ENCODE measurements at regions not wholly inside any gene's neighbourhood (a gene's known extent, or its start where the extent isn't known, plus 50 kb on each side); places are given as distances from the start of the nearest gene placed in this dataset.

DNA sequence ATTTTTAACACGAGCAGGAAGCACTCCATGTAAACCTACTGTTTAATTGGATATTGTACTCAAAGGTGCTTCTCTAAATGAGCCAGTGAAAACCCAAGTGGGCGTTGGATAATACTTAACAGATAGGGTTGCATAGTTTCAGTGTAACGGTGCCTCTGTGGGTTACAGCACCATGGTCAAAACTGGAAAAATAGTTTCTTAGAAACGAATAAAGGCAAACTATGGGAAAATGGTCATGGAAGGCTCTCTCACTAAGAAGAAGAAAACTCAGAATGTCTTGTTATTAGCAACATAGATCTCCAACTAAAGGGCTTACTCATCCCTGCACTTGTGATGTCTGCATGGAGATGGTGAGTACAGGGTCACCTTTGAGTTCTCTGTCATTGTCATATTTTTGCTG lies 59.1 kb upstream of the NEDD9 start:
- DNase-seq = no peak

- DNase-seq = no peak
These were observed 57.6 kb upstream of the NEDD9 start for GRCh38 chr6:11290027-11290426.

DNA sequence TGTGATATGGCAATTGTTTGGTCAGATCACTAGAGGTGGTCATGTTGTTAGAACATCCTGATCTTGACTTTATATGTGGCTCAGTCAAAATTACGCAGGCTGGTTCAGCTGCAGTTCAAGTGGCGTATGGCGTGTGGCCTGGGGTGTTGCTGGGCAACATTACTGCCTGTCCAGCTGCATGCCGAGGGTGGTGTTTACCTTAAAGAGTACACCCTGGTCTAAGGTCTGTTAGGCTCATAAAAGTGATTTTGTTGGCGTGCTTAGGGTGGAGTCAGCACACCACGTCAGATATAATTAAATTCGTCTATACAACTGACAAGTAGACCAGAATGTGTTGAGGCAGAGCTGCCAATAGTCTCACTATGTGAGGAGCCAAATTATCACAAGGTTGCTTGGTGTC lies 55.6 kb upstream of the NEDD9 start:
- no peak for DNase-seq

DNA sequence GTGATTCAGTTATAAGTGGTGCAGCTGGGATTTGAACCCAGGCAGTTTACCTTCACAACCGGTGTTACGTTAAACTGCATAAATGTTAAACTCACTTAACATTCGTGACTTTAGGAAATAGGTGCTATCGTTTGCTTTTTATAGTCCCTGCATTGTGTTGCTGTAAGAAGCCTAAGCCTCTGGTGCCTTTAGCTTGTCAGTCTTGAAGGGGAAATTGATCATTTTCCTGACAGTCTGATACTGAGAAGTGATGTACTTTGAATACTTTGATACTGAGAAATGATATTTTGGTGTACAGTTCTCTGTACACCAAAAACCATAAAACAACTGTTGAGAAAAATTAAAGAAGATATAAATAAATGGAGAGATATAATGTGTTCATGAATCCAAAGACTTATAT lies 52.5 kb upstream of the NEDD9 start:
- DNase-seq = no peak

- no peak for DNase-seq
These were observed 51.2 kb upstream of the NEDD9 start for GRCh38 chr6:11283629-11284028.

- DNase-seq = no peak
These were observed 50.4 kb upstream of the NEDD9 start for GRCh38 chr6:11282875-11283274.

Measured in stimulated activated CD8-positive, alpha-beta memory T cell treated with anti-CD3 and anti-CD28 coated beads, Interleukin-4, amount 100 ng/mL, for 48 hours (primary cell).